Activated CD4-positive, alpha-beta T cell treated with anti-CD3 and anti-CD28 coated beads, Interleukin-2, amount 10 ng/mL, durations not matched to agents 7 days and 5 days (primary cell): ENCODE measurements at regions not wholly inside any gene's neighbourhood (a gene's known extent, or its start where the extent isn't known, plus 50 kb on each side); places are given as distances from the start of the nearest gene placed in this dataset.
A peak's percentile ranks its signal among the peaks of the same experiment; 100 is the strongest.

Experiments
- CTCF ChIA-PET: fragments of 350-600 bp; sonication (Branson Sonifier 250); formaldehyde crosslinking; loops from one replicate; lab custom pipeline; 2021; ENCODE audit warnings: antibody characterized with exemption; lab: Charles Lee
- POLR2A ChIA-PET: fragments of 350-600 bp; sonication (Branson Sonifier 250); formaldehyde crosslinking; loops from one replicate; lab custom pipeline; 2021; ENCODE audit warnings: antibody characterized with exemption; lab: Charles Lee
- DNase-seq: peaks from one replicate; pipeline ENCODE4 v3.0.0-alpha.2; 2020
- H3K27ac Mint-ChIP-seq: one replicate; pipeline ENCODE4 v1.8.0; 2021; ENCODE audit warnings: mild to moderate bottlenecking, moderate library complexity, mixed read lengths
- H3K27me3 Mint-ChIP-seq: one replicate; pipeline ENCODE4 v1.8.0; 2021; ENCODE audit warnings: mixed read lengths
- H3K36me3 Mint-ChIP-seq: one replicate; pipeline ENCODE4 v1.8.0; 2021; ENCODE audit warnings: low read depth, mixed read lengths
- H3K4me1 Mint-ChIP-seq: one replicate; pipeline ENCODE4 v1.8.0; 2021; ENCODE audit warnings: mixed read lengths
- H3K4me3 Mint-ChIP-seq: one replicate; pipeline ENCODE4 v1.8.0; 2021; ENCODE audit warnings: mild to moderate bottlenecking, moderate library complexity, mixed read lengths
- H3K9me3 Mint-ChIP-seq: one replicate; pipeline ENCODE4 v1.8.0; 2021; ENCODE audit warnings: mixed read lengths

DNA sequence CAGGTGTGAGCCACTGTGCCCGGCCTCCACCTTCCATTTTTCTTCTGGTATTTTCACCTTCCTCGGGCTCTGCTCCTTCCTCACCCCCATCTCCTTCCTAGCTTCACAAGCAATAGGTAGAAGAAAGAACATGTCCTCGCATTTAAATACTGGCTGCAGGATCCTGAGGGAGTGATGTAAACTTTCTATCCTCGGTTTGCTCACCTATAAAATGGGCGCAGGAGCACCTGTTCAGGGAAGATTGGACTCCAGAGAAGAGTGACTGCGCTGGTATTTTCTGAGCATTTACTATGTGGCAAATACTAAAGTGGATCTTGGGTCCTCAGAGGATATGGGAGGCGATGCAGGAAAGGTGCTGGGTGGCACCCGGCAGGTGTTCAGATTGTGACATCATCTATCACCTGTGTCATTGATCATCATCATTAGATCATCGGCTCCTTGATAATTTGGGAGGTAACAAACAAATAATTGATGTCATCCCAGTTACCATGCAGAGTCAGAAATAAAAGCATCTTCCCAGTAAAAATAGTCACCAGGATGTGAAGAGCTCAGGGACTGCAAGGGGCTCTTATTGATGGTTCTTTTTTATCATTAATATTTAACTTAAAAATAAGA, 72.8 kb downstream of the FOXL1 start:
- no peaks in the 10 kb centered on the region for H3K4me1 Mint-ChIP-seq
- H3K36me3 Mint-ChIP-seq: no peaks in the 10 kb centered on the region
- peaks cover 4% of the 10 kb centered on the region for H3K27me3 Mint-ChIP-seq
- POLR2A ChIA-PET: no interaction called here
- H3K27ac Mint-ChIP-seq: no peak overlapping the region
- H3K4me3 Mint-ChIP-seq: no peak overlapping the region
- no peak for DNase-seq
- CTCF ChIA-PET: no interaction called here
- H3K9me3 Mint-ChIP-seq: peaks cover 9% of the 10 kb centered on the region

DNA sequence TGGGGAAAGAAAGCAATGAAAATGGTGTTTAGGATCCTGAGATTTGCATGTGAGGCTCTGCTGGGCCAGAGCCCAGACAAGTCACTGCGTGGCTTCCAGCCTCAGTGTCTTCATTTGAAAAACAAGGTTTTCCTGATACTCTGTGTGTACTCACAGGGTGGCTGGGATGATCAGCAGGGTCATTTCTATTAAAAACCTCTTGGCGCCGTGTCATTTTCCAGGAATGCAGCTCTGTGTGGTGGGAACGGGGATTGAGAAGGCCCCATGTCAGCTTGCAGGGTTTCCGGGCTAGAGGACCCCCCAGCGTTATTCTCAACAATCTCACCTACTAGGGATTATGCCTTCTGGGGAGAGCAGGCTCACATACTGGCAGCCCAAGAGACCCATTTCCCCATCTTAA, 73.5 kb downstream of the FOXL1 start:
- H3K36me3 Mint-ChIP-seq: no peaks in the 10 kb centered on the region
- H3K27me3 Mint-ChIP-seq: peaks cover 4% of the 10 kb centered on the region
- H3K4me1 Mint-ChIP-seq: no peaks in the 10 kb centered on the region
- DNase-seq: no peak
- peaks cover 11% of the 10 kb centered on the region for H3K9me3 Mint-ChIP-seq
- H3K4me3 Mint-ChIP-seq: no peak overlapping the region
- CTCF ChIA-PET: no interaction called here
- POLR2A ChIA-PET: no interaction called here
- no peak overlapping the region for H3K27ac Mint-ChIP-seq

DNA sequence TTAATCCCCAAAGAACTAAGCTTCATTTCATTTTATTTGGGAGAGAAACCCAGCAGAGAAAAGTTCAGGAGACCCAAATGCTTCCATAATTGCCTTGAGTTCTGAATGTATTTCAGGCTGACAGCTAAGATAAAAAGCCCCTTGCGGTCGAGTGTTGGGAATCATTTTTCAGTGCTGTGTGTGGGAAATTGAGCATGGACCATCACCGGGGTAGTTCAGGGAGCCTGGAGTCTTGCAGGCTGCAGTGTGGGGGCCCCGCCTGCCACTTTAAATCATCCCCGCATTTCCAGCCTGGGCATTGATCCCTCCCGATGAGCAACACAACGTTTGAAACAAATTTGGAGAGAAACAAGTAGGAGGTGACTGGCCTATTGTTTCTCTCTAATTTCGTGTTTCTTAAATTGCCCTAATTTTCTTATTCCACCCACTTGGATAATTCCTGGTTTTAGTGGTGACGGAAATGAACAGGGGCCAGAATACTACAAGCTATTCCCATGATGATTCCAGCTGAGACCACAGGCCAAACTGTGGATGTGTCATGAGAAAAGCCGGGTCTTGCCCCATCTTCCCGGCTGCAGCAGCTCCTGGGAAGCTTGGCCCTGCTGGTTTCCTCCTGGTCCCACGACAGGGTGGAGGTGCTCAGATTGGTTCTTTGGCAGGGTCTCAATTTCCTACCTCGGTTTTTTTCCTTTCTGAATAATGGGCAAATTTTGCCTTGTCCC, 75.1 kb downstream of the FOXL1 start:
- no peak for DNase-seq
- Mint-ChIP-seq H3K27ac (no peak overlapping the region), H3K9me3 (peaks cover 4% of the 10 kb centered on the region), H3K36me3 (no peaks in the 10 kb centered on the region), H3K4me1 (no peaks in the 10 kb centered on the region), H3K27me3 (peaks cover 4% of the 10 kb centered on the region), H3K4me3 (no peak overlapping the region)
- ChIA-PET CTCF (no interaction called here), POLR2A (no interaction called here)

DNA sequence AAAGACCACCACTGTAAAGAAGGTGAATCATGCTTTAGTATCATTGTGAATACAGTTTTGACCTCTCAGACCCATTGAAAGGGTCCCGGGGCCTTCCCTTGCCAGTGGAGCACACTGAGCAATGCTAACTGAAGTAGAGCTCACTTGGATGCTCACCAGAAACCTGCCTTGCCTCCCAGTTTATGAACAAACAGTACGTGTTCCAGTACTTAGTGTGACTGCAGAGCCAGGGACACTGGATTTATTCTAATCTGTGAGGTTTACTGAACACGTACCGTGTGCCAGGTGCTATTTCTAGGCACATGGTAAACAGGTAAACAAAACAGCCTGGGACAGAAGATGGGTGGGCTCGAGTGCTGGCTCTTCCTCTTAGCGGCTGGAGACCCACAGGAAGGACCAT, 79.6 kb downstream of the FOXL1 start:
- Mint-ChIP-seq H3K36me3 (no peaks in the 10 kb centered on the region), H3K9me3 (peaks cover 6% of the 10 kb centered on the region), H3K4me3 (no peak overlapping the region), H3K4me1 (no peaks in the 10 kb centered on the region), H3K27me3 (peaks cover 6% of the 10 kb centered on the region), H3K27ac (no peak overlapping the region)
- CTCF ChIA-PET: no interaction called here
- POLR2A ChIA-PET: no interaction called here
- no peak for DNase-seq

- Mint-ChIP-seq H3K36me3 (no peaks in the 10 kb centered on the region), H3K27ac (no peak overlapping the region), H3K9me3 (peaks cover 5% of the 10 kb centered on the region), H3K4me1 (peaks cover 18% of the 10 kb centered on the region), H3K27me3 (peaks cover 6% of the 10 kb centered on the region), H3K4me3 (no peak overlapping the region)
- DNase-seq: no peak
- POLR2A ChIA-PET: no interaction called here
- CTCF ChIA-PET: no interaction called here
These were observed 82.3 kb downstream of the FOXL1 start for GRCh38 chr16:86660623-86661022.

GRCh38 chr16:86661706-86662105, 83.4 kb downstream of the FOXL1 start:
- Mint-ChIP-seq H3K36me3 (no peaks in the 10 kb centered on the region), H3K27ac (no peak overlapping the region), H3K4me1 (peaks cover 22% of the 10 kb centered on the region), H3K27me3 (peaks cover 6% of the 10 kb centered on the region), H3K9me3 (peaks cover 2% of the 10 kb centered on the region), H3K4me3 (no peak overlapping the region)
- CTCF ChIA-PET: no interaction called here
- POLR2A ChIA-PET: no interaction called here
- no peak for DNase-seq

GRCh38 chr16:86662195-86662594, 83.8 kb downstream of the FOXL1 start:
- POLR2A ChIA-PET: no interaction called here
- H3K4me3 Mint-ChIP-seq: no peak overlapping the region
- CTCF ChIA-PET: no interaction called here
- H3K9me3 Mint-ChIP-seq: peaks cover 2% of the 10 kb centered on the region
- H3K4me1 Mint-ChIP-seq: peaks cover 22% of the 10 kb centered on the region
- H3K36me3 Mint-ChIP-seq: no peaks in the 10 kb centered on the region
- DNase-seq: no peak
- no peak overlapping the region for H3K27ac Mint-ChIP-seq
- peaks cover 7% of the 10 kb centered on the region for H3K27me3 Mint-ChIP-seq

GRCh38 chr16:86662740-86663139, 84.4 kb downstream of the FOXL1 start:
- ChIA-PET POLR2A (no interaction called here), CTCF (no interaction called here)
- no peak overlapping the region for H3K4me3 Mint-ChIP-seq
- peaks cover 22% of the 10 kb centered on the region for H3K4me1 Mint-ChIP-seq
- peaks cover 2% of the 10 kb centered on the region for H3K9me3 Mint-ChIP-seq
- peaks cover 8% of the 10 kb centered on the region for H3K27me3 Mint-ChIP-seq
- no peak overlapping the region for H3K27ac Mint-ChIP-seq
- H3K36me3 Mint-ChIP-seq: no peaks in the 10 kb centered on the region
- no peak for DNase-seq

DNA sequence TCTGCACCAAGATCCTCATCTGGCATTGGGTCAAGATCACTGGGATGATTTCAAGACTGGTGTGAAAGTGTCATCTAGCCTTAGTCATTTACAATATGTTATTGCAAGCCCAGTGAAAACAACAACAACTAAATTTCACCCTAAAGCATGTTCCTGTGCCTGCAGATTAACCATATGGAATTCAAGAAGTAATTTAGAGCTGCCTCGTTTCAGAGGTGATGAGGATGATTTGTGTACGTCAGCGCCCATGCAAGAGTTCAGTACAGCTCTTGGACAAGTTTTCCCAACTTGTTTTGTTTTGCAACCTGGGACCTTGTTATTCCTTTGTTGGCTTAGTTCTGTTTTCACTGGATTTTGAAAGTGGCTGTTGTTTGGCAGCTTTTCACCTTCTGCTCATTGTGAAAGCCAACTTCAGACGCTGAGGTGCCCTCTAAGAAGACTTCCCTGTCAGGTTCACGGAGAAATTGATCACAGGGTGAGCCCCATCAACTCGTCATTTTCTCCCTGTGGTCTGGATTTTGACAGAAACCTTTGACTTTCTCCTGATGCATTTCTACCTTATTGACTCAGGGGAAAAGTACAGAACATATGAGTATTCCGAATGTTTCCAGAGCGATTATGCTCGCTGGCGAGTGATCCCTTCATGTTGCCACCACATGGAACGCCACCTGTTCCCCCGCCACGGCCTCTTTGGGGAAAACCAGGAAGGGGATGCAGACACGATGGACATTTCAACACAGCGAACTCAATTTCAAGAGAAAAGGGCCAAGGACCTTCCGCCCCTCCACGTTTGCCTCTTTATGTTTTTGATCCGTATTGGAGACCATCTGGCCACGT, 85.6 kb downstream of the FOXL1 start:
- Mint-ChIP-seq H3K27me3 (peaks cover 8% of the 10 kb centered on the region), H3K4me3 (no peak overlapping the region), H3K36me3 (no peaks in the 10 kb centered on the region), H3K4me1 (peaks cover 26% of the 10 kb centered on the region), H3K9me3 (peaks cover 2% of the 10 kb centered on the region), H3K27ac (no peak overlapping the region)
- DNase-seq: no peak
- CTCF ChIA-PET: interaction anchor here (1.0 to 1.6 kb wide), 2 partner anchors 17 to 26 kb away, joined by 3 to 4 read pairs; no protein-coding TSS in a partner anchor
- POLR2A ChIA-PET: no interaction called here

- peak; percentile 51 for DNase-seq
- ChIA-PET CTCF (interaction anchor here (0.6 to 1.6 kb wide), 3 partner anchors 16 to 1114 kb away, joined by 3 to 4 read pairs (median 3); no protein-coding TSS in a partner anchor), POLR2A (no interaction called here)
- Mint-ChIP-seq H3K9me3 (peaks cover 2% of the 10 kb centered on the region), H3K36me3 (no peaks in the 10 kb centered on the region), H3K4me3 (no peak overlapping the region), H3K4me1 (peaks cover 30% of the 10 kb centered on the region), H3K27me3 (peaks cover 8% of the 10 kb centered on the region), H3K27ac (peak overlapping the region; percentile 20)
These were observed 86.4 kb downstream of the FOXL1 start for GRCh38 chr16:86664522-86665318.

GRCh38 chr16:86665319-86665675, 86.9 kb downstream of the FOXL1 start:
- H3K27me3 Mint-ChIP-seq: peaks cover 8% of the 10 kb centered on the region
- POLR2A ChIA-PET: no interaction called here

GRCh38 chr16:86665929-86666328, 87.6 kb downstream of the FOXL1 start:
- H3K27me3 Mint-ChIP-seq: peaks cover 8% of the 10 kb centered on the region
- no peak overlapping the region for H3K27ac Mint-ChIP-seq
- no peak for DNase-seq
- H3K4me3 Mint-ChIP-seq: no peak overlapping the region
- ChIA-PET CTCF (no interaction called here), POLR2A (no interaction called here)
- H3K4me1 Mint-ChIP-seq: peaks cover 30% of the 10 kb centered on the region
- no peaks in the 10 kb centered on the region for H3K36me3 Mint-ChIP-seq
- H3K9me3 Mint-ChIP-seq: peaks cover 2% of the 10 kb centered on the region

More at GRCh38 chr16:86665319-86665675, 86.9 kb downstream of the FOXL1 start:
- no peak for DNase-seq
- H3K4me1 Mint-ChIP-seq: peaks cover 30% of the 10 kb centered on the region
- CTCF ChIA-PET: interaction anchor here (1.0 to 1.6 kb wide), 2 partner anchors 15 to 24 kb away, joined by 3 to 4 read pairs; no protein-coding TSS in a partner anchor
- no peak overlapping the region for H3K27ac Mint-ChIP-seq
- H3K9me3 Mint-ChIP-seq: peaks cover 2% of the 10 kb centered on the region
- no peak overlapping the region for H3K4me3 Mint-ChIP-seq
- no peaks in the 10 kb centered on the region for H3K36me3 Mint-ChIP-seq
